Uterus (tissue), 2 donors: ENCODE measurements at regions not wholly inside any gene's neighbourhood (a gene's known extent, or its start where the extent isn't known, plus 50 kb on each side); places are given as distances from the start of the nearest gene placed in this dataset.

ENCODE experiments used
- CTCF ChIP-seq, 4 experiments: fragments of 200-600 bp in 2 of 4; fragments of 450-650 bp in 2 of 4; sonication (generic) in 2 of 4; IDR thresholded peaks; one replicate each; pipeline ENCODE4 v1.5.1; 2016 to 2019; ENCODE audit warnings: antibody characterized with exemption in 4 of 4, mild to moderate bottlenecking in 2 of 4, moderate library complexity in 1 of 4
- POLR2A ChIP-seq, 2 donors: fragments of 450-650 bp; IDR thresholded peaks; one replicate each; pipeline ENCODE4 v1.6.1; 2016; ENCODE audit warnings: antibody characterized with exemption in 2 of 2, mild to moderate bottlenecking in 1 of 2, moderate library complexity in 1 of 2

- TF ChIP-seq CTCF (IDR thresholded peaks at IDR 0.05) (no peak), POLR2A (IDR thresholded peaks at IDR 0.05) (no peak)
These were observed 578.4 kb upstream of the COX7C start for GRCh38 chr5:86039351-86039750.
